H1 (cell line): ENCODE measurements at regions not wholly inside any gene's neighbourhood (a gene's known extent, or its start where the extent isn't known, plus 50 kb on each side); places are given as distances from the start of the nearest gene placed in this dataset.

Experiments
- CTCF ChIA-PET: fragments of 300-600 bp; sonication (Branson Sonifier 250); formaldehyde crosslinking; loops from one replicate; lab custom pipeline; 2021; ENCODE audit not compliant: partially characterized antibody; lab: Charles Lee
- POLR2A ChIA-PET: fragments of 300-600 bp; sonication (Branson Sonifier 250); formaldehyde crosslinking; loops from one replicate; lab custom pipeline; 2021; ENCODE audit warnings: inconsistent platforms; ENCODE audit not compliant: partially characterized antibody; lab: Charles Lee
- DNase-seq, 2 experiments: peaks; one replicate each; pipeline versions ENCODE4 v3.0.0 to v3.0.0-alpha.2; 2010 to 2022; ENCODE audit warnings: low spot score in 2 of 2, low read depth in 1 of 2, mixed read lengths in 1 of 2
- FAIRE-seq: peaks from 2 replicates; lab custom pipeline; 2011; peaks lifted over from hg19 to GRCh38; lab: Jason Lieb, UNC
- H2AFZ ChIP-seq: 2 replicates; pipeline ENCODE4 v1.8.1; 2012; ENCODE audit warnings: low read length, inconsistent platforms
- H2AK5ac ChIP-seq: 2 replicates; pipeline ENCODE4 v1.6.1; 2013; ENCODE audit warnings: low read depth, low read length
- H2BK120ac ChIP-seq: replicated peaks from 2 replicates; pipeline ENCODE3; 2013; ENCODE audit warnings: low read depth, low read length, inconsistent platforms
- H2BK12ac ChIP-seq: 2 replicates; pipeline ENCODE4 v1.6.1; 2013; ENCODE audit warnings: low read depth, low read length
- H2BK15ac ChIP-seq: 2 replicates; pipeline ENCODE4 v1.6.1; 2013; ENCODE audit warnings: low read length
- H2BK20ac ChIP-seq: 2 replicates; pipeline ENCODE4 v1.6.1; 2013; ENCODE audit warnings: low read length
- H2BK5ac ChIP-seq: 2 replicates; pipeline ENCODE4 v1.6.1; 2013; ENCODE audit warnings: low read depth, low read length
- H3K14ac ChIP-seq: 2 replicates; pipeline ENCODE4 v1.6.1; 2013; ENCODE audit warnings: inconsistent platforms; ENCODE audit not compliant: insufficient read length
- H3K18ac ChIP-seq: 2 replicates; pipeline ENCODE4 v1.6.1; 2013; ENCODE audit warnings: low read length; ENCODE audit errors: extremely low read depth
- H3K23ac ChIP-seq: 2 replicates; pipeline ENCODE4 v1.6.1; 2013; ENCODE audit warnings: inconsistent platforms; ENCODE audit not compliant: insufficient read length
- H3K23me2 ChIP-seq: 2 replicates; pipeline ENCODE4 v1.6.1; 2013; ENCODE audit warnings: low read depth, low read length
- H3K27ac ChIP-seq: 2 replicates; pipeline ENCODE4 v1.6.1; 2011; ENCODE audit warnings: low read depth, low read length, inconsistent platforms
- H3K27me3 ChIP-seq, 4 experiments: replicated peaks in 1 of 4; 1 replicate in 1 of 4; 2 replicates in 3 of 4; pipeline versions ENCODE4 v1.6.1 to v1.8.1; 2011 to 2013; ENCODE audit warnings: low read length in 3 of 4, mild to moderate bottlenecking in 3 of 4, inconsistent platforms in 2 of 4, mixed read lengths in 2 of 4, moderate library complexity in 1 of 4; ENCODE audit not compliant: control insufficient read depth in 3 of 4, insufficient read depth in 3 of 4; ENCODE audit errors: extremely low read depth in 1 of 4
- H3K36me3 ChIP-seq, 4 experiments: 2 replicates each; pipeline versions ENCODE4 v1.6.1 to v1.8.1; 2011 to 2013; ENCODE audit warnings: mild to moderate bottlenecking in 4 of 4, low read length in 3 of 4, moderate library complexity in 2 of 4, control low read depth in 1 of 4, inconsistent platforms in 1 of 4; ENCODE audit not compliant: insufficient read depth in 4 of 4, control insufficient read depth in 2 of 4
- H3K4ac ChIP-seq: replicated peaks from 2 replicates; pipeline ENCODE3; 2013; ENCODE audit warnings: low read length, low read depth, mixed read lengths, inconsistent platforms; ENCODE audit not compliant: insufficient read length
- H3K4me1 ChIP-seq, 4 experiments: replicated peaks in 1 of 4; 1 replicate in 1 of 4; 2 replicates in 3 of 4; pipeline versions ENCODE4 v1.6.1 to v1.8.1; 2011 to 2013; ENCODE audit warnings: low read length in 3 of 4, inconsistent platforms in 2 of 4, mixed read lengths in 1 of 4; ENCODE audit not compliant: insufficient read depth in 4 of 4, control insufficient read depth in 3 of 4
- H3K4me2 ChIP-seq, 2 experiments: 2 replicates each; pipeline versions ENCODE4 v1.6.1 to v1.8.1; 2011 to 2013; ENCODE audit warnings: low read depth in 2 of 2, low read length in 2 of 2, control low read depth in 1 of 2, inconsistent platforms in 1 of 2, mild to moderate bottlenecking in 1 of 2; ENCODE audit not compliant: insufficient read depth in 1 of 2
- H3K4me3 ChIP-seq, 4 experiments: fragments of 200-600, 300-600 bp in 1 of 4; sonication (generic), shearing (Covaris generic), sonication (Bioruptor Twin) in 1 of 4; 2 replicates each; pipeline versions ENCODE4 v1.5.1 to v1.8.1; 2011 to 2016; ENCODE audit warnings: low read length in 4 of 4, low read depth in 3 of 4, control low read depth in 2 of 4, inconsistent platforms in 2 of 4, mild to moderate bottlenecking in 2 of 4, mixed read lengths in 1 of 4, moderate library complexity in 1 of 4; ENCODE audit not compliant: insufficient read depth in 2 of 4; ENCODE audit errors: extremely low read depth in 1 of 4
- H3K56ac ChIP-seq: replicated peaks from 2 replicates; pipeline ENCODE3; 2013; ENCODE audit warnings: low read depth, mild to moderate bottlenecking, mixed read lengths, low read length, inconsistent platforms; ENCODE audit not compliant: insufficient read length
- H3K79me1 ChIP-seq: 2 replicates; pipeline ENCODE4 v1.6.1; 2013; ENCODE audit warnings: low read depth, low read length, control low read depth
- H3K79me2 ChIP-seq, 2 experiments: 2 replicates each; pipeline versions ENCODE4 v1.6.1 to v1.8.1; 2012 to 2013; ENCODE audit warnings: low read length in 2 of 2, mild to moderate bottlenecking in 2 of 2, inconsistent platforms in 1 of 2; ENCODE audit not compliant: insufficient read depth in 2 of 2, control insufficient read depth in 1 of 2
- H3K9ac ChIP-seq, 4 experiments: replicated peaks in 1 of 4; 1 replicate in 1 of 4; 2 replicates in 3 of 4; pipeline versions ENCODE4 v1.6.1 to v1.8.1; 2011 to 2013; ENCODE audit warnings: low read depth in 3 of 4, low read length in 3 of 4, control low read depth in 2 of 4, mild to moderate bottlenecking in 2 of 4, moderate library complexity in 2 of 4, inconsistent platforms in 1 of 4; ENCODE audit errors: extremely low read depth in 1 of 4
- H3K9me3 ChIP-seq, 2 experiments: 2 replicates each; pipeline versions ENCODE4 v1.6.1 to v1.8.1; 2012 to 2013; ENCODE audit warnings: mild to moderate bottlenecking in 2 of 2, moderate library complexity in 2 of 2, control low read depth in 1 of 2, inconsistent platforms in 1 of 2, low read depth in 1 of 2, low read length in 1 of 2, mixed read lengths in 1 of 2; ENCODE audit not compliant: insufficient read depth in 2 of 2
- H4K20me1 ChIP-seq, 2 experiments: replicated peaks in 1 of 2; 2 replicates each; pipeline versions ENCODE3 to v1.8.1; 2011 to 2013; ENCODE audit warnings: inconsistent platforms in 2 of 2, low read length in 2 of 2, mild to moderate bottlenecking in 1 of 2; ENCODE audit not compliant: insufficient read depth in 2 of 2, control insufficient read depth in 1 of 2
- H4K5ac ChIP-seq: 2 replicates; pipeline ENCODE4 v1.6.1; 2013; ENCODE audit warnings: low read length, low read depth, mixed read lengths, inconsistent platforms; ENCODE audit not compliant: insufficient read length
- H4K8ac ChIP-seq: 2 replicates; pipeline ENCODE4 v1.8.0; 2013; ENCODE audit warnings: mild to moderate bottlenecking, moderate library complexity, low read length, inconsistent platforms; ENCODE audit not compliant: insufficient read depth; ENCODE audit errors: extremely low read depth
- H4K91ac ChIP-seq: replicated peaks from 2 replicates; pipeline ENCODE3; 2013; ENCODE audit warnings: low read length, mixed read lengths, inconsistent platforms; ENCODE audit not compliant: insufficient read length
- BACH1 ChIP-seq: IDR thresholded peaks from 2 replicates; pipeline ENCODE4 v1.6.1; 2012; ENCODE audit warnings: low read length, improper control_type of control experiment
- BCL11A ChIP-seq, 2 experiments: IDR thresholded peaks; one replicate each; pipeline ENCODE4 v1.6.1; 2011; ENCODE audit warnings: low read depth in 2 of 2, low read length in 2 of 2, mild to moderate bottlenecking in 2 of 2
- GABPA ChIP-seq: IDR thresholded peaks from 2 replicates; pipeline ENCODE4 v1.6.1; 2011; ENCODE audit warnings: mild to moderate bottlenecking, low read length, moderate library complexity, borderline replicate concordance; ENCODE audit not compliant: insufficient read depth
- MAFK ChIP-seq: IDR thresholded peaks from 2 replicates; pipeline ENCODE4 v1.6.1; 2012; ENCODE audit warnings: low read depth, mild to moderate bottlenecking, improper control_type of control experiment, low read length
- RAD21 ChIP-seq, 2 experiments: IDR thresholded peaks in 1 of 2; conservative IDR thresholded peaks in 1 of 2; 2 replicates each; pipeline ENCODE4 v1.6.1; 2011; ENCODE audit warnings: low read depth in 2 of 2, low read length in 2 of 2, improper control_type of control experiment in 1 of 2, inconsistent platforms in 1 of 2, mild to moderate bottlenecking in 1 of 2, moderate library complexity in 1 of 2
- RBBP5 ChIP-seq: IDR thresholded peaks from 2 replicates; pipeline ENCODE4 v1.7.1; 2012; ENCODE audit warnings: low read depth, mild to moderate bottlenecking, inconsistent platforms, low read length, moderate library complexity, borderline replicate concordance
- SP1 ChIP-seq: IDR thresholded peaks from 2 replicates; pipeline ENCODE4 v1.6.1; 2011; ENCODE audit warnings: low read depth, low read length
- SRF ChIP-seq: IDR thresholded peaks from 2 replicates; pipeline ENCODE4 v1.6.1; 2011; ENCODE audit warnings: mild to moderate bottlenecking, low read depth, low read length, moderate library complexity
- TAF7 ChIP-seq: optimal IDR thresholded peaks from 2 replicates; pipeline ENCODE3; 2011; ENCODE audit warnings: low read depth, mild to moderate bottlenecking, inconsistent platforms, low read length, moderate library complexity, borderline replicate concordance
- WGBS, 2 experiments: shearing (Covaris generic) in 1 of 2; methylation state at CpG; one replicate each; pipeline versions ENCODE4 v1.1.6 to v1.1.7; 2013 to 2015; ENCODE audit warnings: low lambda C conversion rate in 2 of 2, mixed read lengths in 2 of 2, inconsistent platforms in 1 of 2, low coverage in 1 of 2, missing lambda C conversion rate in 1 of 2; ENCODE audit not compliant: insufficient replicate concordance in 2 of 2, insufficient coverage in 1 of 2, insufficient read length in 1 of 2; ENCODE audit errors: extremely low coverage in 1 of 2, missing lambda C conversion rate in 1 of 2; 5-methylcytosine and 5-hydroxymethylcytosine counted together
- TF ChIP-seq, protein P1 (sequence below): IDR thresholded peaks from 2 replicates; pipeline ENCODE4 v1.6.1; 2011; ENCODE audit warnings: low read length, improper control_type of control experiment

DNA sequence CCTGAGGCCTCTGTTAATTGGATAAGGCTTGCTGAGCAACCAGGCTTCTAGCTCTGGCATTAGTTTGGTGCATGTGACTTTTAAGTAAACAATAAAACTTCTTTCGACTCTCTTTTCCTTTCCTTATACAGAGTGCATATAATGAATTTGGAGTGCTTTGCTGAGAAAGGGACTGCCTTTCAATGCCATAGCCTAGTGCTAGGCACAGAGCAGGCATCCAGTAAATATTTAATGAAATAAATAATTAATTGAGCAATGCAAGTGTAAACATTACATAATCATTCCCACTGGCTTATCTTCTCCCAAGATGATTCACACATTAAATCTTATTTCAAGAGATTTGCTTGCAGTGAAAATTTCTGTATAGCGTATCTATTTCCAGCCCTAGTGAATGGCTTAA, 74.1 kb downstream of the NMUR2 start:
- Histone ChIP-seq H4K5ac (no peak overlapping the region), H3K79me2 (no peaks in the 10 kb centered on the region), H3K4me3 (no peak overlapping the region), H2BK12ac (no peak overlapping the region), H3K14ac (no peak overlapping the region), H2BK120ac (no peak overlapping the region), H3K27me3 (no peaks in the 10 kb centered on the region), H3K4ac (no peak overlapping the region), H2BK5ac (no peak overlapping the region), H3K9me3 (no peaks in the 10 kb centered on the region), H4K20me1 (no peaks in the 10 kb centered on the region), H3K23me2 (no peaks in the 10 kb centered on the region), H2AFZ (no peak overlapping the region), H2BK20ac (no peak overlapping the region), H3K9ac (no peak overlapping the region), H3K56ac (no peak overlapping the region), H2AK5ac (no peak overlapping the region), H3K4me1 (no peaks in the 10 kb centered on the region), H3K4me2 (no peak overlapping the region), H3K18ac (no peak overlapping the region), H2BK15ac (no peak overlapping the region), H4K8ac (no peak overlapping the region), H3K23ac (no peak overlapping the region), H3K27ac (no peak overlapping the region), H4K91ac (no peak overlapping the region), H3K79me1 (no peaks in the 10 kb centered on the region), H3K36me3 (no peaks in the 10 kb centered on the region)
- CTCF ChIA-PET = interaction anchor here (0.9 to 2.8 kb wide), 2 partner anchors 18 to 466 kb away, joined by 3 to 12 read pairs; no protein-coding TSS in a partner anchor
- DNase-seq (no peak), FAIRE-seq (no peak)
- POLR2A ChIA-PET = no interaction called here
- TF ChIP-seq, protein P1, sequence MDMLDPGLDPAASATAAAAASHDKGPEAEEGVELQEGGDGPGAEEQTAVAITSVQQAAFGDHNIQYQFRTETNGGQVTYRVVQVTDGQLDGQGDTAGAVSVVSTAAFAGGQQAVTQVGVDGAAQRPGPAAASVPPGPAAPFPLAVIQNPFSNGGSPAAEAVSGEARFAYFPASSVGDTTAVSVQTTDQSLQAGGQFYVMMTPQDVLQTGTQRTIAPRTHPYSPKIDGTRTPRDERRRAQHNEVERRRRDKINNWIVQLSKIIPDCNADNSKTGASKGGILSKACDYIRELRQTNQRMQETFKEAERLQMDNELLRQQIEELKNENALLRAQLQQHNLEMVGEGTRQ = no peak
- TF ChIP-seq SRF (no peak), GABPA (no peak), MAFK (no peak), RAD21 (IDR thresholded peaks at IDR 0.05 in 1 of 2, conservative IDR thresholded peaks at IDR 0.05 in 1 of 2; ENCODE audit: low read depth in 2 of 2, low read length in 2 of 2) (no peak), BACH1 (no peak), SP1 (no peak), TAF7 (no peak), RBBP5 (no peak), BCL11A (IDR thresholded peaks at IDR 0.05; ENCODE audit: low read depth in 2 of 2, low read length in 2 of 2) (no peak)
- WGBS, 2 experiments = 82% methylated on average over 2 of the region's 2 CpGs; no CpG with 5 or more reads in 1 of the 2 experiments
